Keratinocyte (primary cell): ENCODE measurements at regions not wholly inside any gene's neighbourhood (a gene's known extent, or its start where the extent isn't known, plus 50 kb on each side); places are given as distances from the start of the nearest gene placed in this dataset.

Source experiments
- DNase-seq: peaks from one replicate; pipeline ENCODE4 v3.0.0-alpha.2; 2011; ENCODE audit warnings: low read depth, missing footprints, low spot score
- FAIRE-seq: peaks from 2 replicates; lab custom pipeline; 2011; peaks lifted over from hg19 to GRCh38; lab: Jason Lieb, UNC
- H2AFZ ChIP-seq: 2 replicates; pipeline ENCODE4 v1.6.0; 2012; ENCODE audit warnings: low read length, control low read depth, inconsistent platforms; ENCODE audit not compliant: control insufficient read depth
- H3K27ac ChIP-seq: 2 replicates; pipeline ENCODE4 v1.5.1; 2011; ENCODE audit warnings: low read length; ENCODE audit not compliant: control insufficient read depth, insufficient read depth
- H3K27me3 ChIP-seq: 3 replicates; pipeline ENCODE4 v1.6.0; 2011; ENCODE audit warnings: low read length; ENCODE audit not compliant: control insufficient read depth, insufficient read depth; ENCODE audit errors: extremely low read depth
- H3K36me3 ChIP-seq, 2 experiments: 2 replicates in 1 of 2; 3 replicates in 1 of 2; pipeline ENCODE4 v1.5.1; 2011; ENCODE audit warnings: low read length in 2 of 2, mild to moderate bottlenecking in 1 of 2; ENCODE audit not compliant: control insufficient read depth in 2 of 2, insufficient read depth in 2 of 2; ENCODE audit errors: extremely low read depth in 1 of 2
- H3K4me1 ChIP-seq: 3 replicates; pipeline ENCODE4 v1.5.1; 2011; ENCODE audit warnings: low read length; ENCODE audit not compliant: control insufficient read depth, insufficient read depth; ENCODE audit errors: extremely low read depth
- H3K4me2 ChIP-seq: 3 replicates; pipeline ENCODE4 v1.6.0; 2011; ENCODE audit warnings: low read depth, low read length; ENCODE audit not compliant: control insufficient read depth, insufficient read depth; ENCODE audit errors: extremely low read depth
- H3K4me3 ChIP-seq, 3 experiments: fragments of 200-600 bp in 1 of 3; sonication (generic) in 1 of 3; 2 replicates in 2 of 3; 3 replicates in 1 of 3; pipeline ENCODE4 v1.5.1; 2011 to 2016; ENCODE audit warnings: low read length in 3 of 3, mild to moderate bottlenecking in 3 of 3, control low read depth in 2 of 3, inconsistent platforms in 1 of 3, low read depth in 1 of 3, mixed read lengths in 1 of 3, mixed run types in 1 of 3, moderate library complexity in 1 of 3; ENCODE audit not compliant: control insufficient read depth in 2 of 3, insufficient read depth in 2 of 3; ENCODE audit errors: extremely low read depth in 1 of 3
- H3K79me2 ChIP-seq: 2 replicates; pipeline ENCODE4 v1.6.0; 2012; ENCODE audit warnings: low read length; ENCODE audit not compliant: control insufficient read depth, insufficient read depth
- H3K9ac ChIP-seq: 3 replicates; pipeline ENCODE4 v1.6.0; 2011; ENCODE audit warnings: low read length; ENCODE audit not compliant: control insufficient read depth, insufficient read depth; ENCODE audit errors: extremely low read depth
- H3K9me1 ChIP-seq: 3 replicates; pipeline ENCODE4 v1.6.0; 2011; ENCODE audit warnings: low read length; ENCODE audit not compliant: control insufficient read depth, insufficient read depth; ENCODE audit errors: extremely low read depth
- H3K9me3 ChIP-seq: 2 replicates; pipeline ENCODE4 v1.5.1; 2012; ENCODE audit warnings: low read depth, low read length; ENCODE audit not compliant: control insufficient read depth
- H4K20me1 ChIP-seq: 3 replicates; pipeline ENCODE4 v1.6.0; 2011; ENCODE audit warnings: low read length; ENCODE audit not compliant: control insufficient read depth, insufficient read depth; ENCODE audit errors: extremely low read depth
- EZH2 ChIP-seq: IDR thresholded peaks from one replicate; pipeline ENCODE4 v1.6.1; 2012; ENCODE audit warnings: inconsistent platforms, mild to moderate bottlenecking, low read length, moderate library complexity
- dilution Hi-C: fragments of 300-500 bp; cut with MboI; formaldehyde crosslinking; loops from one replicate; pipeline ENCODE4 v1.7.0; 2020; ENCODE audit warnings: low sequenced_read_pairs; ENCODE audit not compliant: extremely low pct_ligation_motif_present
- TF ChIP-seq, protein P1 (sequence below), 3 experiments: IDR thresholded peaks in 1 of 3; conservative IDR thresholded peaks in 1 of 3; optimal IDR thresholded peaks in 1 of 3; 2 replicates in 2 of 3; 3 replicates in 1 of 3; pipeline versions ENCODE3 to v1.5.1; 2011; ENCODE audit warnings: low read length in 3 of 3, mild to moderate bottlenecking in 3 of 3, moderate library complexity in 2 of 3, control low read depth in 1 of 3, inconsistent platforms in 1 of 3; ENCODE audit not compliant: insufficient read depth in 2 of 3; ENCODE audit errors: extremely low read depth in 1 of 3

- FAIRE-seq: no peak
Observed at GRCh38 chr1:82042306-82043060, 241.7 kb downstream of the ADGRL2 start.

More at GRCh38 chr1:82042306-82043060, 241.7 kb downstream of the ADGRL2 start:
- no peak overlapping the region for H3K9ac ChIP-seq
- no peak for DNase-seq
- dilution Hi-C loops: no loop called here
- no peaks in the 10 kb centered on the region for H3K9me1 ChIP-seq
- peaks cover 4% of the 10 kb centered on the region for H3K27me3 ChIP-seq
- H3K36me3 ChIP-seq: no peaks in the 10 kb centered on the region
- H3K27ac ChIP-seq: no peak overlapping the region
- H3K79me2 ChIP-seq: no peaks in the 10 kb centered on the region
- no peaks in the 10 kb centered on the region for H4K20me1 ChIP-seq
- no peak for TF ChIP-seq EZH2
- TF ChIP-seq, protein P1, sequence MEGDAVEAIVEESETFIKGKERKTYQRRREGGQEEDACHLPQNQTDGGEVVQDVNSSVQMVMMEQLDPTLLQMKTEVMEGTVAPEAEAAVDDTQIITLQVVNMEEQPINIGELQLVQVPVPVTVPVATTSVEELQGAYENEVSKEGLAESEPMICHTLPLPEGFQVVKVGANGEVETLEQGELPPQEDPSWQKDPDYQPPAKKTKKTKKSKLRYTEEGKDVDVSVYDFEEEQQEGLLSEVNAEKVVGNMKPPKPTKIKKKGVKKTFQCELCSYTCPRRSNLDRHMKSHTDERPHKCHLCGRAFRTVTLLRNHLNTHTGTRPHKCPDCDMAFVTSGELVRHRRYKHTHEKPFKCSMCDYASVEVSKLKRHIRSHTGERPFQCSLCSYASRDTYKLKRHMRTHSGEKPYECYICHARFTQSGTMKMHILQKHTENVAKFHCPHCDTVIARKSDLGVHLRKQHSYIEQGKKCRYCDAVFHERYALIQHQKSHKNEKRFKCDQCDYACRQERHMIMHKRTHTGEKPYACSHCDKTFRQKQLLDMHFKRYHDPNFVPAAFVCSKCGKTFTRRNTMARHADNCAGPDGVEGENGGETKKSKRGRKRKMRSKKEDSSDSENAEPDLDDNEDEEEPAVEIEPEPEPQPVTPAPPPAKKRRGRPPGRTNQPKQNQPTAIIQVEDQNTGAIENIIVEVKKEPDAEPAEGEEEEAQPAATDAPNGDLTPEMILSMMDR (optimal IDR thresholded peaks at IDR 0.05 in 1 of 3, IDR thresholded peaks at IDR 0.05 in 1 of 3, conservative IDR thresholded peaks at IDR 0.05 in 1 of 3; ENCODE audit: extremely low read depth in 1 of 3, insufficient read depth in 2 of 3, low read length in 3 of 3): no peak
- H3K4me1 ChIP-seq: no peaks in the 10 kb centered on the region
- no peak overlapping the region for H2AFZ ChIP-seq
- H3K9me3 ChIP-seq: no peaks in the 10 kb centered on the region
- no peak overlapping the region for H3K4me3 ChIP-seq
- H3K4me2 ChIP-seq: no peak overlapping the region
